CD14-positive monocyte (primary cell): ENCODE measurements at regions not wholly inside any gene's neighbourhood (a gene's known extent, or its start where the extent isn't known, plus 50 kb on each side); places are given as distances from the start of the nearest gene placed in this dataset.

Experiments
- DNase-seq, 3 donors: peaks; one replicate each; pipeline ENCODE4 v3.0.0-alpha.2; 2011 to 2022
- H2AFZ ChIP-seq: 2 replicates; pipeline ENCODE4 v1.6.0; 2012; ENCODE audit warnings: mild to moderate bottlenecking, low read depth, low read length, inconsistent platforms; ENCODE audit not compliant: insufficient read depth, poor library complexity, severe bottlenecking
- H3K27ac ChIP-seq, 2 donors: 1 replicate in 1 of 2; 2 replicates in 1 of 2; pipeline ENCODE4 v1.5.1; 2012 to 2013; ENCODE audit warnings: low read length in 2 of 2, control low read depth in 1 of 2, inconsistent platforms in 1 of 2, low read depth in 1 of 2, mild to moderate bottlenecking in 1 of 2
- H3K27me3 ChIP-seq, 2 donors: one replicate each; pipeline versions ENCODE4 v1.6.0 to v1.6.1; 2011 to 2013; ENCODE audit warnings: low read length in 2 of 2; ENCODE audit not compliant: control insufficient read depth in 2 of 2, insufficient read depth in 2 of 2
- H3K36me3 ChIP-seq, 2 donors: replicated peaks in 1 of 2; 1 replicate in 1 of 2; 2 replicates in 1 of 2; pipeline versions ENCODE4 v1.5.1 to v1.6.1; 2012 to 2013; ENCODE audit warnings: low read length in 2 of 2, control low read depth in 1 of 2, inconsistent platforms in 1 of 2, mild to moderate bottlenecking in 1 of 2; ENCODE audit not compliant: insufficient read depth in 2 of 2, control insufficient read depth in 1 of 2
- H3K4me1 ChIP-seq, 2 donors: 1 replicate in 1 of 2; 2 replicates in 1 of 2; pipeline versions ENCODE4 v1.5.1 to v1.6.1; 2012 to 2013; ENCODE audit warnings: low read length in 2 of 2, control low read depth in 1 of 2, inconsistent platforms in 1 of 2, mild to moderate bottlenecking in 1 of 2, moderate library complexity in 1 of 2; ENCODE audit not compliant: insufficient read depth in 2 of 2, control insufficient read depth in 1 of 2
- H3K4me2 ChIP-seq: replicated peaks from 2 replicates; pipeline ENCODE3; 2012; ENCODE audit warnings: low read length, moderate library complexity, mild to moderate bottlenecking; ENCODE audit not compliant: poor library complexity, severe bottlenecking; ENCODE audit errors: extremely low read depth
- H3K4me3 ChIP-seq, 3 experiments: fragments of 200-600 bp in 1 of 3; sonication (generic) in 1 of 3; replicated peaks in 1 of 3; 1 replicate in 2 of 3; 2 replicates in 1 of 3; pipeline ENCODE4 v1.5.1; 2011 to 2013; ENCODE audit warnings: low read length in 3 of 3, mild to moderate bottlenecking in 3 of 3, control low read depth in 2 of 3, low read depth in 2 of 3, inconsistent platforms in 1 of 3, moderate library complexity in 1 of 3
- H3K79me2 ChIP-seq: 2 replicates; pipeline ENCODE4 v1.6.0; 2012; ENCODE audit warnings: mild to moderate bottlenecking, control low read depth, inconsistent platforms, low read length, moderate library complexity; ENCODE audit not compliant: insufficient read depth
- H3K9ac ChIP-seq: 2 replicates; pipeline ENCODE4 v1.6.0; 2017; ENCODE audit warnings: low read length, mild to moderate bottlenecking; ENCODE audit not compliant: insufficient read depth, poor library complexity, severe bottlenecking
- H3K9me3 ChIP-seq, 2 donors: replicated peaks in 1 of 2; 1 replicate in 1 of 2; 2 replicates in 1 of 2; pipeline versions ENCODE4 v1.5.1 to v1.6.1; 2012 to 2013; ENCODE audit warnings: low read length in 2 of 2, control low read depth in 1 of 2; ENCODE audit not compliant: control insufficient read depth in 1 of 2, insufficient read depth in 1 of 2
- H4K20me1 ChIP-seq: 2 replicates; pipeline ENCODE4 v1.6.0; 2012; ENCODE audit warnings: mild to moderate bottlenecking, low read length, control low read depth, moderate library complexity; ENCODE audit not compliant: insufficient read depth
- H3K27ac Mint-ChIP-seq, 7 donors: one replicate each; pipeline ENCODE4 v1.8.0; 2020; ENCODE audit warnings: mild to moderate bottlenecking in 7 of 7, mixed read lengths in 7 of 7, moderate library complexity in 6 of 7, inconsistent platforms in 2 of 7
- H3K27me3 Mint-ChIP-seq, 3 donors: one replicate each; pipeline ENCODE4 v1.8.0; 2021 to 2022; ENCODE audit warnings: low read depth in 3 of 3, mild to moderate bottlenecking in 3 of 3, mixed read lengths in 3 of 3, moderate library complexity in 3 of 3, inconsistent platforms in 1 of 3
- H3K36me3 Mint-ChIP-seq, 2 donors: one replicate each; pipeline ENCODE4 v1.8.0; 2020; ENCODE audit warnings: mixed read lengths in 2 of 2, inconsistent platforms in 1 of 2, mild to moderate bottlenecking in 1 of 2
- H3K4me1 Mint-ChIP-seq: one replicate; pipeline ENCODE4 v1.8.0; 2020; ENCODE audit warnings: mild to moderate bottlenecking, mixed read lengths
- H3K4me3 Mint-ChIP-seq, 2 donors: one replicate each; pipeline ENCODE4 v1.8.0; 2020; ENCODE audit warnings: mild to moderate bottlenecking in 2 of 2, mixed read lengths in 2 of 2, moderate library complexity in 1 of 2
- H3K9me3 Mint-ChIP-seq, 7 donors: one replicate each; pipeline ENCODE4 v1.8.0; 2020 to 2022; ENCODE audit warnings: mixed read lengths in 7 of 7, mild to moderate bottlenecking in 6 of 7, moderate library complexity in 6 of 7, inconsistent platforms in 2 of 7
- CTCF ChIP-seq: fragments of 200-600 bp; IDR thresholded peaks from one replicate; pipeline ENCODE4 v1.8.0; 2022; ENCODE audit warnings: antibody characterized with exemption, mild to moderate bottlenecking
- WGBS: methylation state at CpG from one replicate; pipeline ENCODE4 v1.1.5; 2013; ENCODE audit warnings: missing lambda C conversion rate; ENCODE audit not compliant: insufficient coverage; 5-methylcytosine and 5-hydroxymethylcytosine counted together
- intact Hi-C, 2 donors: fragments of 100-400 bp; cut with micrococcal nuclease; formaldehyde crosslinking; loops; one replicate each; pipeline versions ENCODE4 v1.15.0 to v1.15.1; 2023

- intact Hi-C loops = no loop called here
- no peaks in the 10 kb centered on the region for H3K36me3 Mint-ChIP-seq
- H3K9ac ChIP-seq = no peak overlapping the region
- H3K36me3 ChIP-seq = no peaks in the 10 kb centered on the region
- WGBS = no CpG with 5 or more reads among the region's 2 CpGs
- H3K27me3 ChIP-seq = no peaks in the 10 kb centered on the region
- H3K27ac ChIP-seq = no peak overlapping the region
- H3K4me3 Mint-ChIP-seq = no peak overlapping the region
- H3K27me3 Mint-ChIP-seq = peaks cover 3 to 6% (median 5%) of the 10 kb centered on the region in 3 donors
- H3K4me3 ChIP-seq = no peak overlapping the region
- H3K9me3 Mint-ChIP-seq = peaks cover 0 to 8% (median 3%) of the 10 kb centered on the region in 7 donors
- H3K4me1 ChIP-seq = no peaks in the 10 kb centered on the region
- H3K9me3 ChIP-seq = peaks cover 0 to 6% of the 10 kb centered on the region in 2 donors
- no peak for DNase-seq
- no peak overlapping the region for H2AFZ ChIP-seq
- no peaks in the 10 kb centered on the region for H4K20me1 ChIP-seq
- H3K4me2 ChIP-seq = no peak overlapping the region
- no peaks in the 10 kb centered on the region for H3K79me2 ChIP-seq
- H3K4me1 Mint-ChIP-seq = no peaks in the 10 kb centered on the region
- no peak for TF ChIP-seq CTCF
- H3K27ac Mint-ChIP-seq = no peak overlapping the region
Observed at GRCh38 chr12:127193341-127193740, 1073.6 kb upstream of the TMEM132C start.

GRCh38 chr12:127194176-127194575 is 1072.8 kb upstream of the TMEM132C start:
- Histone ChIP-seq H3K79me2 (no peaks in the 10 kb centered on the region), H3K9ac (no peak overlapping the region), H3K4me3 (no peak overlapping the region), H3K9me3 (peaks cover 0 to 4% of the 10 kb centered on the region in 2 donors), H3K27ac (no peak overlapping the region), H4K20me1 (no peaks in the 10 kb centered on the region), H2AFZ (no peak overlapping the region), H3K4me1 (no peaks in the 10 kb centered on the region), H3K36me3 (no peaks in the 10 kb centered on the region), H3K4me2 (no peak overlapping the region), H3K27me3 (no peaks in the 10 kb centered on the region)
- H3K4me3 Mint-ChIP-seq = no peak overlapping the region
- H3K9me3 Mint-ChIP-seq = peaks cover 0 to 11% (median 4%) of the 10 kb centered on the region in 7 donors
- 83% methylated on average over 2 of the region's 3 CpGs for WGBS
- H3K4me1 Mint-ChIP-seq = no peaks in the 10 kb centered on the region
- no peak overlapping the region for H3K27ac Mint-ChIP-seq
- no peak for TF ChIP-seq CTCF
- intact Hi-C loops = no loop called here
- DNase-seq = no peak
- H3K36me3 Mint-ChIP-seq = no peaks in the 10 kb centered on the region
- H3K27me3 Mint-ChIP-seq = peaks cover 3 to 6% (median 4%) of the 10 kb centered on the region in 3 donors
